ENCODE measurements at regions not wholly inside any gene's neighbourhood (a gene's known extent, or its start where the extent isn't known, plus 50 kb on each side); places are given as distances from the start of the nearest gene placed in this dataset.

GRCh38 chr18:27797484-27797883 is 379.4 kb downstream of the CDH2 start:
- TF ChIP-seq CTCF (IDR thresholded peaks at IDR 0.05) (no peak), POLR2A (IDR thresholded peaks at IDR 0.05) (no peak)

All from uterus (tissue), 2 donors.